ENCODE measurements at regions not wholly inside any gene's neighbourhood (a gene's known extent, or its start where the extent isn't known, plus 50 kb on each side); places are given as distances from the start of the nearest gene placed in this dataset.
A peak's percentile ranks its signal among the peaks of the same experiment; 100 is the strongest.

DNA sequence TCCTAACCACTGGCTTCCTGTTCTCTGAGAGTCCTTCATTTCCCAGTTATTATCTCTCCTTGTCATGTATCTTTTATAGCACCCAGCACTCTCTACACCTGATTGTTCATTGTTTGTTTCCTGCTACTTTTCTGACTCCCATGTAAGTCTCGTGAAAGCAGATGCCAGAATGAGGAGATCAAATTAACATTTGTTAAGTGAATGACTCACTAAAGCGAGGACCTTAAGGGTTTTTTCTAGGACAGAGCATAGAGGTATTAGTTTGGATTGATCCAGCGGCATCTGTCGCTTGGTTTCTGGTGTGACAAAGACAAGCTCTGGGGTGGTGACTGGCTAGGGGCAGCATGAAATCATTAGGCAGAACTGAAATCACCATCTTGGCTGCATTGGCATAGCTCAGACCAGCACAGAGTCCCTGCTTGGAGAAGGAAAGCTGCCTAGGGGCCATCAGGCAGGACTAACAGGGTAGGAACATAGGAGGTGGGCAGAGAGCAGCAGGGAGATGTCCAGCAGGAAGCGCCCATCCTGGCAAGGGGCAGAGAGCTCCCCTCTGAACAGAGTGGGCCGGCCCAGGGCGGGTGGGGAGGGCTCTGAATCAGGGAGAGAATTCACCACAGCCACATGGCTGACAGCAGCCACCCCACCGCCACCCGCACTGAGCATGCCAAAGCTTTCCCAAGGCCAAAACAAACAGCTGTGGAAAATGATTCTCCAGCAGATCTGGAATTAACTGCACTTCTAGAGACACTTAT, 97.1 kb upstream of the CEP85L start:
- Mint-ChIP-seq H3K27ac (peak overlapping the region; percentile 2), H3K4me1 (ENCODE audit: low read depth) (peaks cover 22% of the 10 kb centered on the region), H3K4me3 (no peak overlapping the region), H3K36me3 (ENCODE audit: low read depth) (no peaks in the 10 kb centered on the region), H3K27me3 (no peaks in the 10 kb centered on the region), H3K9me3 (no peaks in the 10 kb centered on the region)
- POLR2A ChIA-PET, result interaction anchor here (1.4 kb wide), 1 partner anchor 39 kb away, joined by 5 read pairs; no protein-coding TSS in a partner anchor
- CTCF ChIA-PET, result no interaction called here
- Histone ChIP-seq H3K9me3 (ENCODE audit: control insufficient read depth in 1 of 2, insufficient read depth in 1 of 2, low read length in 2 of 2) (no peaks in the 10 kb centered on the region), H3K4me3 (ENCODE audit: low read length) (no peak overlapping the region), H3K4me1 (ENCODE audit: insufficient read depth, low read length) (peaks cover 10% of the 10 kb centered on the region), H3K27ac (ENCODE audit: low read depth in 1 of 2, low read length in 2 of 2) (no peak overlapping the region), H3K27me3 (ENCODE audit: control insufficient read depth in 1 of 2, insufficient read depth in 2 of 2, low read length in 2 of 2) (no peaks in the 10 kb centered on the region), H3K36me3 (ENCODE audit: insufficient read depth, low read length) (no peaks in the 10 kb centered on the region)
- TF ChIP-seq, protein P1, sequence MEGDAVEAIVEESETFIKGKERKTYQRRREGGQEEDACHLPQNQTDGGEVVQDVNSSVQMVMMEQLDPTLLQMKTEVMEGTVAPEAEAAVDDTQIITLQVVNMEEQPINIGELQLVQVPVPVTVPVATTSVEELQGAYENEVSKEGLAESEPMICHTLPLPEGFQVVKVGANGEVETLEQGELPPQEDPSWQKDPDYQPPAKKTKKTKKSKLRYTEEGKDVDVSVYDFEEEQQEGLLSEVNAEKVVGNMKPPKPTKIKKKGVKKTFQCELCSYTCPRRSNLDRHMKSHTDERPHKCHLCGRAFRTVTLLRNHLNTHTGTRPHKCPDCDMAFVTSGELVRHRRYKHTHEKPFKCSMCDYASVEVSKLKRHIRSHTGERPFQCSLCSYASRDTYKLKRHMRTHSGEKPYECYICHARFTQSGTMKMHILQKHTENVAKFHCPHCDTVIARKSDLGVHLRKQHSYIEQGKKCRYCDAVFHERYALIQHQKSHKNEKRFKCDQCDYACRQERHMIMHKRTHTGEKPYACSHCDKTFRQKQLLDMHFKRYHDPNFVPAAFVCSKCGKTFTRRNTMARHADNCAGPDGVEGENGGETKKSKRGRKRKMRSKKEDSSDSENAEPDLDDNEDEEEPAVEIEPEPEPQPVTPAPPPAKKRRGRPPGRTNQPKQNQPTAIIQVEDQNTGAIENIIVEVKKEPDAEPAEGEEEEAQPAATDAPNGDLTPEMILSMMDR (IDR thresholded peaks at IDR 0.05), result no peak
- DNase-seq (no peak), ATAC-seq (ENCODE audit: poor library complexity) (no peak)
- intact Hi-C loops (cut with DNase I, micrococcal nuclease), result no loop called here

DNA sequence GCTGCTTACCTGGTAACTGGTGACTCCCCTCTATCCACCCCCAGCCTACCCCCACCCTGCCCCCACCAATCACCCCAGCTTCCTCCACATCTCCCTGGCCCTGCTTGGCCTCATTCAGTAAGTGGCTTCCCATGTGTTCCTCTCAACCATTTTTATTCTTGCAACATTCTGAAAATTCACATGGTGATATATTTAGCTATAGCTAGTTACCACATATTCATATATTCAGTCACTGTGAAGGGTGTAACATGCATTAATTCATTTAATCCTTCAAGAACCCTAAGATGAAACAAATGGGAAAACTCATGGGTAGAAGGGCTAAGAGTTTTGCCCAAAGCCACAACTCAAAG, 95.4 kb upstream of the CEP85L start:
- no peak overlapping the region for H3K4me3 ChIP-seq (ENCODE audit: low read length)
- Mint-ChIP-seq H3K9me3 (no peaks in the 10 kb centered on the region), H3K4me1 (ENCODE audit: low read depth) (peaks cover 22% of the 10 kb centered on the region), H3K36me3 (ENCODE audit: low read depth) (no peaks in the 10 kb centered on the region), H3K4me3 (no peak overlapping the region), H3K27me3 (no peaks in the 10 kb centered on the region), H3K27ac (no peak overlapping the region)
- no peaks in the 10 kb centered on the region for H3K9me3 ChIP-seq (ENCODE audit: control insufficient read depth in 1 of 2, insufficient read depth in 1 of 2, low read length in 2 of 2)
- TF ChIP-seq, protein P1 (IDR thresholded peaks at IDR 0.05), result no peak
- no peak for DNase-seq
- ChIA-PET CTCF (interaction anchor here (0.8 kb wide), 1 partner anchor 182 kb away, joined by 3 read pairs; no protein-coding TSS in a partner anchor), POLR2A (no interaction called here)
- no peaks in the 10 kb centered on the region for H3K36me3 ChIP-seq (ENCODE audit: insufficient read depth, low read length)
- no peak overlapping the region for H3K27ac ChIP-seq (ENCODE audit: low read depth in 1 of 2, low read length in 2 of 2)
- H3K27me3 ChIP-seq (ENCODE audit: control insufficient read depth in 1 of 2, insufficient read depth in 2 of 2, low read length in 2 of 2), result no peaks in the 10 kb centered on the region
- ATAC-seq (ENCODE audit: poor library complexity), result no peak
- H3K4me1 ChIP-seq (ENCODE audit: insufficient read depth, low read length), result peaks cover 10% of the 10 kb centered on the region
- intact Hi-C loops (cut with DNase I, micrococcal nuclease), result no loop called here

DNA sequence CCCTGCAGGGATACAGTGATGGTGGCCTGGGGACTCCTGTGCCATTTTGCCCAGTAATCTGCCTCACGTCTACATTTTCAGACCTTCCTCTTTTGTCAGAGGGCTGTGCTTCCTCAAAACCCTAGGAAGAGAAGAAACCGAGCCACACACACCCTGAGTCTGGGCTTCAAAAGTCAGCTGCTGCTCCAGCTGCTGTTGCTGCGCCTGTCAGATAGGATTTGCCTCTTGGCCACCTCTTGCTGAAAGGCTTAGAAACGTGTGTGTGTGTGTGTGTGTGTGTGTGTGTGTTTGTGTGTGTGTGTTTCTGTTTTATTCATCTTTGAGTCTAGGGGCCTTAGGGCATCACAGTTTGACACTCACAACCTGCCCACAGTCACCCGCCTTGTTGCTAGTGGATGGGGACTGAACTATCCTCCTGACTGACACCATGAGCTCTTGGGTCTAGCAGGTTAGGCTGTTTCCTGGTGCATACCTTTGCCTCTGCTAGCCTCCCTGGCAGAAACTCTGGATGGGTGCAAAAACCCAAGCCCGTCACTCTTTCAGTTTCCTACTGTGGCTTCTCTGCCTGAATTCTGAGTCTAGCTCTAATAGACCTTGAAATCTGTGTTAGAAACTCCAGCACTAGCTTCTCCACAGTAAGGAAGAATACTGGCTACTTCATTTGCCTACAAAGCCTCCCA, 94.9 kb upstream of the CEP85L start:
- Mint-ChIP-seq H3K27ac (no peak overlapping the region), H3K36me3 (ENCODE audit: low read depth) (no peaks in the 10 kb centered on the region), H3K9me3 (no peaks in the 10 kb centered on the region), H3K4me3 (no peak overlapping the region), H3K4me1 (ENCODE audit: low read depth) (peaks cover 22% of the 10 kb centered on the region), H3K27me3 (no peaks in the 10 kb centered on the region)
- ATAC-seq (ENCODE audit: poor library complexity), result no peak
- Histone ChIP-seq H3K9me3 (ENCODE audit: control insufficient read depth in 1 of 2, insufficient read depth in 1 of 2, low read length in 2 of 2) (no peaks in the 10 kb centered on the region), H3K27me3 (ENCODE audit: control insufficient read depth in 1 of 2, insufficient read depth in 2 of 2, low read length in 2 of 2) (no peaks in the 10 kb centered on the region), H3K4me1 (ENCODE audit: insufficient read depth, low read length) (peaks cover 10% of the 10 kb centered on the region), H3K36me3 (ENCODE audit: insufficient read depth, low read length) (no peaks in the 10 kb centered on the region), H3K4me3 (ENCODE audit: low read length) (no peak overlapping the region), H3K27ac (ENCODE audit: low read depth in 1 of 2, low read length in 2 of 2) (no peak overlapping the region)
- TF ChIP-seq, protein P1 (IDR thresholded peaks at IDR 0.05), result no peak
- intact Hi-C loops (cut with DNase I, micrococcal nuclease), result no loop called here
- ChIA-PET CTCF (interaction anchor here (0.8 kb wide), 1 partner anchor 181 kb away, joined by 3 read pairs; no protein-coding TSS in a partner anchor), POLR2A (no interaction called here)
- peak in 2 of 14 experiments; percentile 33 to 40 for DNase-seq
